H9 (cell line): ENCODE measurements at regions not wholly inside any gene's neighbourhood (a gene's known extent, or its start where the extent isn't known, plus 50 kb on each side); places are given as distances from the start of the nearest gene placed in this dataset.

ENCODE experiments used
- DNase-seq: peaks from one replicate; pipeline ENCODE4 v3.0.0-alpha.2; 2017
- H2AFZ ChIP-seq: one replicate; pipeline ENCODE4 v1.6.1; 2013; ENCODE audit warnings: mild to moderate bottlenecking, low read length, control low read depth, moderate library complexity
- H2AK5ac ChIP-seq: 2 replicates; pipeline ENCODE4 v1.6.1; 2013; ENCODE audit warnings: low read length, control low read depth, mixed read lengths; ENCODE audit not compliant: insufficient read length
- H2BK120ac ChIP-seq: one replicate; pipeline ENCODE4 v1.6.1; 2013; ENCODE audit warnings: low read depth, mild to moderate bottlenecking, low read length, control low read depth, inconsistent platforms; ENCODE audit not compliant: poor library complexity, severe bottlenecking
- H2BK12ac ChIP-seq: 2 replicates; pipeline ENCODE4 v1.6.1; 2013; ENCODE audit warnings: low read length, control low read depth, mixed read lengths, low read depth; ENCODE audit not compliant: insufficient read length
- H2BK15ac ChIP-seq: 2 replicates; pipeline ENCODE4 v1.6.1; 2013; ENCODE audit warnings: low read depth, low read length, control low read depth
- H2BK20ac ChIP-seq: one replicate; pipeline ENCODE4 v1.6.1; 2013; ENCODE audit warnings: low read depth, mild to moderate bottlenecking, low read length, control low read depth, inconsistent platforms; ENCODE audit not compliant: poor library complexity, severe bottlenecking
- H2BK5ac ChIP-seq: 2 replicates; pipeline ENCODE4 v1.6.1; 2013; ENCODE audit warnings: low read length, control low read depth, mixed read lengths; ENCODE audit not compliant: insufficient read length
- H3K14ac ChIP-seq: 2 replicates; pipeline ENCODE4 v1.6.1; 2013; ENCODE audit warnings: low read length, control low read depth; ENCODE audit not compliant: insufficient read depth
- H3K18ac ChIP-seq: 2 replicates; pipeline ENCODE4 v1.6.1; 2013; ENCODE audit warnings: low read depth, mild to moderate bottlenecking, mixed read lengths, low read length, control low read depth; ENCODE audit not compliant: insufficient read length
- H3K23ac ChIP-seq: 2 replicates; pipeline ENCODE4 v1.6.1; 2013; ENCODE audit warnings: low read length, control low read depth, mixed read lengths, low read depth; ENCODE audit not compliant: insufficient read length
- H3K23me2 ChIP-seq: 2 replicates; pipeline ENCODE4 v1.6.1; 2013; ENCODE audit warnings: low read depth, mild to moderate bottlenecking, mixed read lengths, low read length, control low read depth; ENCODE audit not compliant: insufficient read length, poor library complexity, severe bottlenecking
- H3K27ac ChIP-seq: 2 replicates; pipeline ENCODE4 v1.5.1; 2013; ENCODE audit warnings: low read length, control low read depth, mixed read lengths, low read depth; ENCODE audit not compliant: insufficient read length
- H3K27me3 ChIP-seq: 2 replicates; pipeline ENCODE4 v1.6.1; 2013; ENCODE audit warnings: low read length, control low read depth, inconsistent platforms; ENCODE audit not compliant: insufficient read depth
- H3K4ac ChIP-seq: 2 replicates; pipeline ENCODE4 v1.6.1; 2013; ENCODE audit warnings: low read depth, mild to moderate bottlenecking, control low read depth, inconsistent platforms, low read length, moderate library complexity
- H3K4me1 ChIP-seq: 2 replicates; pipeline ENCODE4 v1.6.1; 2013; ENCODE audit warnings: low read length, control low read depth, inconsistent platforms; ENCODE audit not compliant: insufficient read depth
- H3K4me2 ChIP-seq: 2 replicates; pipeline ENCODE4 v1.6.1; 2013; ENCODE audit warnings: low read length, control low read depth, mixed read lengths; ENCODE audit not compliant: insufficient read length, insufficient read depth
- H3K56ac ChIP-seq: 2 replicates; pipeline ENCODE4 v1.6.1; 2013; ENCODE audit warnings: low read depth, mild to moderate bottlenecking, mixed read lengths, low read length, control low read depth; ENCODE audit not compliant: insufficient read length
- H3K79me1 ChIP-seq: 2 replicates; pipeline ENCODE4 v1.6.1; 2013; ENCODE audit warnings: low read depth, mild to moderate bottlenecking, moderate library complexity, low read length, control low read depth, inconsistent platforms; ENCODE audit not compliant: insufficient read depth, poor library complexity, severe bottlenecking
- H3K79me2 ChIP-seq: 2 replicates; pipeline ENCODE4 v1.6.1; 2013; ENCODE audit warnings: low read length, control low read depth, inconsistent platforms; ENCODE audit not compliant: insufficient read depth
- H3K9ac ChIP-seq: 2 replicates; pipeline ENCODE4 v1.6.1; 2013; ENCODE audit warnings: low read length, control low read depth, mixed read lengths; ENCODE audit not compliant: insufficient read length; ENCODE audit errors: extremely low read depth
- H3K9me3 ChIP-seq: one replicate; pipeline ENCODE4 v1.6.1; 2013; ENCODE audit warnings: low read depth, low read length, inconsistent platforms; ENCODE audit not compliant: control insufficient read depth
- H3T11ph ChIP-seq: one replicate; pipeline ENCODE4 v1.6.1; 2013; ENCODE audit warnings: mild to moderate bottlenecking, low read length, control low read depth, inconsistent platforms
- H4K20me1 ChIP-seq: one replicate; pipeline ENCODE4 v1.6.1; 2013; ENCODE audit not compliant: control insufficient read depth, insufficient read length, insufficient read depth
- H4K5ac ChIP-seq: 2 replicates; pipeline ENCODE4 v1.6.1; 2013; ENCODE audit warnings: low read depth, mild to moderate bottlenecking, mixed read lengths, low read length, control low read depth; ENCODE audit not compliant: insufficient read length
- H4K8ac ChIP-seq: replicated peaks from 2 replicates; pipeline ENCODE4 v1.6.1; 2013; ENCODE audit warnings: low read length, control low read depth, mixed read lengths, low read depth; ENCODE audit not compliant: insufficient read length
- H4K91ac ChIP-seq: 2 replicates; pipeline ENCODE4 v1.6.1; 2013; ENCODE audit warnings: low read depth, mild to moderate bottlenecking, moderate library complexity, mixed read lengths, low read length, control low read depth; ENCODE audit not compliant: insufficient read length
- H3K27ac Mint-ChIP-seq, 3 experiments: 2 replicates in 2 of 3; 3 replicates in 1 of 3; pipeline ENCODE4 v1.8.0; 2020 to 2021; ENCODE audit warnings: mixed read lengths in 3 of 3, mild to moderate bottlenecking in 1 of 3, moderate library complexity in 1 of 3
- H3K27me3 Mint-ChIP-seq: 2 replicates; pipeline ENCODE4 v1.8.0; 2021; ENCODE audit warnings: low read depth, mild to moderate bottlenecking, moderate library complexity, mixed read lengths
- H3K36me3 Mint-ChIP-seq, 3 experiments: 2 replicates in 2 of 3; 3 replicates in 1 of 3; pipeline ENCODE4 v1.8.0; 2020 to 2021; ENCODE audit warnings: low read depth in 3 of 3, mixed read lengths in 3 of 3; ENCODE audit not compliant: insufficient read depth in 1 of 3
- H3K4me1 Mint-ChIP-seq, 2 experiments: 2 replicates each; pipeline ENCODE4 v1.8.0; 2020; ENCODE audit warnings: mixed read lengths in 2 of 2
- H3K4me3 Mint-ChIP-seq, 2 experiments: 2 replicates in 1 of 2; 3 replicates in 1 of 2; pipeline ENCODE4 v1.8.0; 2020 to 2021; ENCODE audit warnings: mild to moderate bottlenecking in 2 of 2, mixed read lengths in 2 of 2, moderate library complexity in 1 of 2
- H3K9me3 Mint-ChIP-seq, 2 experiments: 2 replicates in 1 of 2; 3 replicates in 1 of 2; pipeline ENCODE4 v1.8.0; 2020; ENCODE audit warnings: mild to moderate bottlenecking in 2 of 2, mixed read lengths in 2 of 2, moderate library complexity in 1 of 2
- WGBS: extraction: QIAGEN DNeasy Blood & Tissue Kit; methylation state at CpG from one replicate; pipeline ENCODE4 v1.1.7; 2013; ENCODE audit warnings: missing lambda C conversion rate, low lambda C conversion rate, mixed read lengths; ENCODE audit not compliant: insufficient read length; ENCODE audit errors: extremely low coverage; 5-methylcytosine and 5-hydroxymethylcytosine counted together
- TF ChIP-seq, protein P1 (sequence below): fragments of 200-600 bp; sonication (generic); conservative IDR thresholded peaks from 3 replicates; pipeline ENCODE4 v1.8.0; 2021; ENCODE audit warnings: antibody characterized with exemption, mild to moderate bottlenecking

GRCh38 chr4:123485601-123486000 is 89.0 kb downstream of the SPRY1 start:
- Mint-ChIP-seq H3K4me3 (no peak overlapping the region), H3K27ac (no peak overlapping the region), H3K9me3 (no peaks in the 10 kb centered on the region), H3K4me1 (peaks cover 0 to 2% of the 10 kb centered on the region in 2 experiments; a peak in 2 of 4 replicates), H3K36me3 (peaks cover 0 to 3% (median 0%) of the 10 kb centered on the region in 3 experiments; a peak in 1 of 7 replicates), H3K27me3 (no peaks in the 10 kb centered on the region)
- Histone ChIP-seq H3K27me3 (no peaks in the 10 kb centered on the region), H4K91ac (no peak overlapping the region), H3T11ph (no peak overlapping the region), H3K23ac (no peak overlapping the region), H3K79me1 (no peaks in the 10 kb centered on the region), H3K4me1 (no peaks in the 10 kb centered on the region; the same call in 1 of the 2 replicates), H4K5ac (no peak overlapping the region), H2BK5ac (no peak overlapping the region), H3K23me2 (no peaks in the 10 kb centered on the region), H3K27ac (no peak overlapping the region), H4K8ac (no peak overlapping the region), H2AFZ (no peak overlapping the region), H3K4me2 (no peak overlapping the region), H3K9me3 (no peaks in the 10 kb centered on the region), H3K18ac (no peak overlapping the region), H3K9ac (no peak overlapping the region), H2BK15ac (no peak overlapping the region), H3K79me2 (no peaks in the 10 kb centered on the region), H3K56ac (no peak overlapping the region), H2BK12ac (no peak overlapping the region), H2BK120ac (no peak overlapping the region), H3K14ac (no peak overlapping the region), H2AK5ac (no peak overlapping the region), H3K4ac (no peak overlapping the region), H4K20me1 (no peaks in the 10 kb centered on the region), H2BK20ac (no peak overlapping the region)
- no peak for DNase-seq
- no CpG with 5 or more reads among the region's 1 CpG for WGBS
- TF ChIP-seq, protein P1, sequence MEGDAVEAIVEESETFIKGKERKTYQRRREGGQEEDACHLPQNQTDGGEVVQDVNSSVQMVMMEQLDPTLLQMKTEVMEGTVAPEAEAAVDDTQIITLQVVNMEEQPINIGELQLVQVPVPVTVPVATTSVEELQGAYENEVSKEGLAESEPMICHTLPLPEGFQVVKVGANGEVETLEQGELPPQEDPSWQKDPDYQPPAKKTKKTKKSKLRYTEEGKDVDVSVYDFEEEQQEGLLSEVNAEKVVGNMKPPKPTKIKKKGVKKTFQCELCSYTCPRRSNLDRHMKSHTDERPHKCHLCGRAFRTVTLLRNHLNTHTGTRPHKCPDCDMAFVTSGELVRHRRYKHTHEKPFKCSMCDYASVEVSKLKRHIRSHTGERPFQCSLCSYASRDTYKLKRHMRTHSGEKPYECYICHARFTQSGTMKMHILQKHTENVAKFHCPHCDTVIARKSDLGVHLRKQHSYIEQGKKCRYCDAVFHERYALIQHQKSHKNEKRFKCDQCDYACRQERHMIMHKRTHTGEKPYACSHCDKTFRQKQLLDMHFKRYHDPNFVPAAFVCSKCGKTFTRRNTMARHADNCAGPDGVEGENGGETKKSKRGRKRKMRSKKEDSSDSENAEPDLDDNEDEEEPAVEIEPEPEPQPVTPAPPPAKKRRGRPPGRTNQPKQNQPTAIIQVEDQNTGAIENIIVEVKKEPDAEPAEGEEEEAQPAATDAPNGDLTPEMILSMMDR, result no peak
